Liver (tissue), 7 donors: ENCODE measurements at regions not wholly inside any gene's neighbourhood (a gene's known extent, or its start where the extent isn't known, plus 50 kb on each side); places are given as distances from the start of the nearest gene placed in this dataset.

Experiments used
- DNase-seq: peaks from one replicate; pipeline ENCODE4 v3.0.0-alpha.2; 2017; ENCODE audit warnings: low spot score
- H3K27ac ChIP-seq, 2 donors: one replicate each; pipeline ENCODE4 v1.7.0; 2013; ENCODE audit warnings: inconsistent platforms in 2 of 2, low read length in 2 of 2, control low read depth in 1 of 2, low read depth in 1 of 2, mild to moderate bottlenecking in 1 of 2
- H3K27me3 ChIP-seq, 4 donors: one replicate each; pipeline versions ENCODE4 v1.6.1 to v1.7.0; 2013; ENCODE audit warnings: low read length in 3 of 4, inconsistent platforms in 1 of 4, mild to moderate bottlenecking in 1 of 4, moderate library complexity in 1 of 4; ENCODE audit not compliant: control insufficient read depth in 4 of 4, insufficient read depth in 4 of 4
- H3K36me3 ChIP-seq, 4 donors: one replicate each; pipeline versions ENCODE4 v1.6.1 to v1.7.0; 2013; ENCODE audit warnings: low read length in 3 of 4, mild to moderate bottlenecking in 3 of 4, low read depth in 1 of 4, moderate library complexity in 1 of 4; ENCODE audit not compliant: control insufficient read depth in 4 of 4, insufficient read depth in 3 of 4
- H3K4me1 ChIP-seq, 4 donors: one replicate each; pipeline versions ENCODE4 v1.6.1 to v1.7.0; 2013; ENCODE audit warnings: low read length in 3 of 4, mild to moderate bottlenecking in 3 of 4, moderate library complexity in 1 of 4; ENCODE audit not compliant: control insufficient read depth in 4 of 4, insufficient read depth in 4 of 4
- H3K4me3 ChIP-seq, 3 donors: one replicate each; pipeline versions ENCODE4 v1.6.1 to v1.7.0; 2013; ENCODE audit warnings: low read length in 3 of 3, control low read depth in 1 of 3, low read depth in 1 of 3, mild to moderate bottlenecking in 1 of 3
- H3K9ac ChIP-seq, 2 donors: one replicate each; pipeline ENCODE4 v1.7.0; 2013; ENCODE audit warnings: low read length in 2 of 2, mild to moderate bottlenecking in 2 of 2, moderate library complexity in 2 of 2, control low read depth in 1 of 2, low read depth in 1 of 2
- H3K9me3 ChIP-seq, 4 donors: one replicate each; pipeline versions ENCODE4 v1.6.1 to v1.7.0; 2013; ENCODE audit warnings: low read length in 3 of 4; ENCODE audit not compliant: control insufficient read depth in 4 of 4
- EGR1 ChIP-seq, 2 donors: IDR thresholded peaks; 2 replicates each; pipeline ENCODE4 v1.6.1; 2016 to 2018; ENCODE audit warnings: antibody characterized with exemption in 2 of 2, low read depth in 2 of 2
- FOXA1 ChIP-seq: IDR thresholded peaks from 2 replicates; pipeline ENCODE4 v1.6.1; 2016; ENCODE audit warnings: antibody characterized with exemption
- HNF4A ChIP-seq, 2 donors: conservative IDR thresholded peaks; 2 replicates each; pipeline ENCODE4 v1.6.1; 2016; ENCODE audit warnings: antibody characterized with exemption in 2 of 2, mild to moderate bottlenecking in 2 of 2
- HNF4G ChIP-seq: IDR thresholded peaks from 2 replicates; pipeline ENCODE4 v1.6.1; 2016; ENCODE audit warnings: antibody characterized with exemption
- NR2F2 ChIP-seq: IDR thresholded peaks from 2 replicates; pipeline ENCODE4 v1.6.1; 2016; ENCODE audit warnings: antibody characterized with exemption
- RAD21 ChIP-seq, 2 donors: IDR thresholded peaks; 2 replicates each; pipeline ENCODE4 v1.6.1; 2016; ENCODE audit warnings: antibody characterized with exemption in 2 of 2, mild to moderate bottlenecking in 2 of 2
- REST ChIP-seq: IDR thresholded peaks from 2 replicates; pipeline ENCODE4 v1.6.1; 2016; ENCODE audit warnings: antibody characterized with exemption, mild to moderate bottlenecking
- RXRA ChIP-seq, 2 donors: IDR thresholded peaks; 2 replicates each; pipeline ENCODE4 v1.6.1; 2017 to 2018; ENCODE audit warnings: antibody characterized with exemption in 2 of 2, mild to moderate bottlenecking in 1 of 2
- SP1 ChIP-seq: IDR thresholded peaks from 2 replicates; pipeline ENCODE4 v1.6.1; 2018; ENCODE audit warnings: antibody characterized with exemption, mild to moderate bottlenecking
- YY1 ChIP-seq: IDR thresholded peaks from 2 replicates; pipeline ENCODE4 v1.6.1; 2016; ENCODE audit warnings: antibody characterized with exemption, mild to moderate bottlenecking
- ZBTB33 ChIP-seq: IDR thresholded peaks from 2 replicates; pipeline ENCODE4 v1.6.1; 2016; ENCODE audit warnings: antibody characterized with exemption
- WGBS: extraction: QIAGEN DNeasy Blood & Tissue Kit; methylation state at CpG from one replicate; pipeline ENCODE4 v1.1.7; 2013; 5-methylcytosine and 5-hydroxymethylcytosine counted together
- TF ChIP-seq, protein P1 (sequence below): IDR thresholded peaks from 2 replicates; pipeline ENCODE4 v1.6.1; 2016; ENCODE audit warnings: antibody characterized with exemption
- TF ChIP-seq, protein P2 (sequence below): IDR thresholded peaks from 2 replicates; pipeline ENCODE4 v1.6.1; 2016; ENCODE audit warnings: antibody characterized with exemption
- donor health status: healthy.
- donor health status: healthy.
- donor health status: healthy.
- donor health status: healthy.

- no peak for DNase-seq
- WGBS: 72% methylated on average over 6 of the region's 6 CpGs
- Histone ChIP-seq H3K27ac (no peak overlapping the region), H3K4me1 (peaks cover 2 to 14% (median 10%) of the 10 kb centered on the region in 4 donors), H3K9ac (no peak overlapping the region), H3K36me3 (no peaks in the 10 kb centered on the region), H3K27me3 (no peaks in the 10 kb centered on the region), H3K4me3 (no peak overlapping the region), H3K9me3 (no peaks in the 10 kb centered on the region)
- TF ChIP-seq EGR1 (IDR thresholded peaks at IDR 0.05; ENCODE audit: low read depth in 2 of 2) (no peak), YY1 (no peak), SP1 (no peak)
Observed at GRCh38 chr20:1831096-1831495, 64.1 kb upstream of the SIRPA start.

GRCh38 chr20:1830240-1830639, 65.0 kb upstream of the SIRPA start:
- TF ChIP-seq, protein P1, sequence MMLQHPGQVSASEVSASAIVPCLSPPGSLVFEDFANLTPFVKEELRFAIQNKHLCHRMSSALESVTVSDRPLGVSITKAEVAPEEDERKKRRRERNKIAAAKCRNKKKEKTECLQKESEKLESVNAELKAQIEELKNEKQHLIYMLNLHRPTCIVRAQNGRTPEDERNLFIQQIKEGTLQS: no peak
- no peak for TF ChIP-seq YY1
- TF ChIP-seq HNF4G: no peak
- TF ChIP-seq RXRA (IDR thresholded peaks at IDR 0.05): no peak
- no peak for TF ChIP-seq SP1
- no peak for TF ChIP-seq RAD21 (IDR thresholded peaks at IDR 0.05)
- 69% methylated on average over 7 of the region's 7 CpGs for WGBS

GRCh38 chr20:1829531-1829930, 65.7 kb upstream of the SIRPA start:
- peaks cover 2 to 14% (median 10%) of the 10 kb centered on the region in 4 donors for H3K4me1 ChIP-seq
- DNase-seq: no peak
- H3K4me3 ChIP-seq: no peak overlapping the region
- TF ChIP-seq FOXA1: no peak
- no peak for TF ChIP-seq HNF4G
- TF ChIP-seq ZBTB33: no peak
- H3K9ac ChIP-seq: no peak overlapping the region
- no peaks in the 10 kb centered on the region for H3K27me3 ChIP-seq
- no peak overlapping the region for H3K27ac ChIP-seq
- no peaks in the 10 kb centered on the region for H3K36me3 ChIP-seq
- WGBS: 81% methylated on average over 9 of the region's 9 CpGs
- H3K9me3 ChIP-seq: no peaks in the 10 kb centered on the region

More at GRCh38 chr20:1830240-1830639, 65.0 kb upstream of the SIRPA start:
- DNase-seq: no peak
- Histone ChIP-seq H3K4me3 (no peak overlapping the region), H3K4me1 (peaks cover 2 to 14% (median 10%) of the 10 kb centered on the region in 4 donors), H3K9ac (no peak overlapping the region), H3K27ac (no peak overlapping the region), H3K27me3 (no peaks in the 10 kb centered on the region), H3K9me3 (no peaks in the 10 kb centered on the region), H3K36me3 (no peaks in the 10 kb centered on the region)

DNA sequence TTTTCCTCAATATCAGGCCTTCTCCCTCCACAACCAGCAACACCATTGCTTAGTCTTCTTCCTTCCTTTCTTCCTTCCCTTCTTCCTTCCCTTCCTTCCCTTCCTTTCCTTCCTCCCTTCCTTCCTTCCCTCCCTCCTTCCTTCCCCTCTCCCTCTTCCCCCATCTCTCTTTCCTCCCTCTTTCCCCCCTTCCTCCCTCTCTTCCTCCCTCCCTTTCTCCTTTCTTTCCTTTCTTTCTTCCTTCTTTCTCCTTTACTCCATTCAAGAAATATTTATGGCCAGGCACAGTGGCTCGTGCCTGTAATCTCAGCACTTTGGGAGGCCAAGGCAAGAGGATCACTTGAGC, 66.4 kb upstream of the SIRPA start:
- no peak for DNase-seq
- TF ChIP-seq RAD21 (IDR thresholded peaks at IDR 0.05) (no peak), FOXA1 (no peak), REST (no peak), SP1 (no peak), ZBTB33 (no peak), NR2F2 (no peak), HNF4A (conservative IDR thresholded peaks at IDR 0.05) (no peak)
- TF ChIP-seq, protein P2, sequence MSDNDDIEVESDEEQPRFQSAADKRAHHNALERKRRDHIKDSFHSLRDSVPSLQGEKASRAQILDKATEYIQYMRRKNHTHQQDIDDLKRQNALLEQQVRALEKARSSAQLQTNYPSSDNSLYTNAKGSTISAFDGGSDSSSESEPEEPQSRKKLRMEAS: no peak
- H3K9me3 ChIP-seq: no peaks in the 10 kb centered on the region
- 88% methylated on average over 1 of the region's 1 CpG for WGBS
- H3K27me3 ChIP-seq: no peaks in the 10 kb centered on the region
- no peak overlapping the region for H3K27ac ChIP-seq
- H3K4me3 ChIP-seq: no peak overlapping the region
- H3K9ac ChIP-seq: no peak overlapping the region
- no peaks in the 10 kb centered on the region for H3K36me3 ChIP-seq
- peaks cover 2 to 18% (median 10%) of the 10 kb centered on the region in 4 donors for H3K4me1 ChIP-seq
